ENCODE measurements at regions not wholly inside any gene's neighbourhood (a gene's known extent, or its start where the extent isn't known, plus 50 kb on each side); places are given as distances from the start of the nearest gene placed in this dataset.

- H3K36me3 Mint-ChIP-seq (ENCODE audit: insufficient read depth, unreplicated experiment) = no peaks in the 10 kb centered on the region
- POLR2A ChIA-PET = interaction anchor here (0.6 kb wide), 1 partner anchor 1519 kb away, joined by 3 read pairs; no protein-coding TSS in a partner anchor
- TF ChIP-seq, protein P1, sequence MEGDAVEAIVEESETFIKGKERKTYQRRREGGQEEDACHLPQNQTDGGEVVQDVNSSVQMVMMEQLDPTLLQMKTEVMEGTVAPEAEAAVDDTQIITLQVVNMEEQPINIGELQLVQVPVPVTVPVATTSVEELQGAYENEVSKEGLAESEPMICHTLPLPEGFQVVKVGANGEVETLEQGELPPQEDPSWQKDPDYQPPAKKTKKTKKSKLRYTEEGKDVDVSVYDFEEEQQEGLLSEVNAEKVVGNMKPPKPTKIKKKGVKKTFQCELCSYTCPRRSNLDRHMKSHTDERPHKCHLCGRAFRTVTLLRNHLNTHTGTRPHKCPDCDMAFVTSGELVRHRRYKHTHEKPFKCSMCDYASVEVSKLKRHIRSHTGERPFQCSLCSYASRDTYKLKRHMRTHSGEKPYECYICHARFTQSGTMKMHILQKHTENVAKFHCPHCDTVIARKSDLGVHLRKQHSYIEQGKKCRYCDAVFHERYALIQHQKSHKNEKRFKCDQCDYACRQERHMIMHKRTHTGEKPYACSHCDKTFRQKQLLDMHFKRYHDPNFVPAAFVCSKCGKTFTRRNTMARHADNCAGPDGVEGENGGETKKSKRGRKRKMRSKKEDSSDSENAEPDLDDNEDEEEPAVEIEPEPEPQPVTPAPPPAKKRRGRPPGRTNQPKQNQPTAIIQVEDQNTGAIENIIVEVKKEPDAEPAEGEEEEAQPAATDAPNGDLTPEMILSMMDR (IDR thresholded peaks at IDR 0.05; ENCODE audit: unreplicated experiment) = no peak
- BruUV-seq (replicated peaks) = no TSS peak
- peak overlapping the region; percentile 89 for H3K27ac Mint-ChIP-seq (ENCODE audit: low read depth, unreplicated experiment)
- CTCF ChIA-PET = interaction anchor here (0.6 kb wide), 1 partner anchor 1353 kb away, joined by 3 read pairs; no protein-coding TSS in a partner anchor
- H3K4me3 Mint-ChIP-seq (ENCODE audit: unreplicated experiment) = no peak overlapping the region
- no peaks in the 10 kb centered on the region for H3K27me3 Mint-ChIP-seq (ENCODE audit: insufficient read depth, unreplicated experiment)
- H3K9me3 Mint-ChIP-seq (ENCODE audit: unreplicated experiment) = no peaks in the 10 kb centered on the region
- H3K4me1 Mint-ChIP-seq (ENCODE audit: insufficient read depth, unreplicated experiment) = peaks cover 9% of the 10 kb centered on the region
- intact Hi-C loops (cut with micrococcal nuclease) = no loop called here
- peak; percentile 89 for DNase-seq (ENCODE audit: unreplicated experiment)
These were observed 197.2 kb downstream of the GRXCR1 start for GRCh38 chr4:43089730-43090129.

DNA sequence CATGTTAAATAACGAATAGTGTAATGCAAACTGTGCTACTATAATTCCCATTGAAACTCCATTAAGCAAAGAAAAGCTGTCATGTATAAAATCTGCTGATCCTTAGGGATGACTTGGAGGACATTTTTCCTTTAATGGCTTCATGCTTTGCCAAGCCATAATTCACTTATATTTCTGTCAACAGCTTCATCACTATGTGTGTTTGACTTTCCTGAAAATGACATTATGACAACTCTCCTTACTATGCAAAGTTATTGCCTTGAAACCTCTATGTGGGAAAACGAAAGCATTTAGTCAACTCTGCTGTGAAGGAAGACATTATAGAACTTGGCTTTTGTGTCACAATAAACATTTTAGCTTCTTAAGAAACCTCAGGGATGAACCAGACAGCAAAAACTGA lies 210.5 kb downstream of the GRXCR1 start:
- H3K4me3 Mint-ChIP-seq (ENCODE audit: unreplicated experiment) = no peak overlapping the region
- BruUV-seq (replicated peaks) = no TSS peak
- no peak overlapping the region for H3K27ac Mint-ChIP-seq (ENCODE audit: low read depth, unreplicated experiment)
- H3K4me1 Mint-ChIP-seq (ENCODE audit: insufficient read depth, unreplicated experiment) = no peaks in the 10 kb centered on the region
- TF ChIP-seq, protein P1 (IDR thresholded peaks at IDR 0.05; ENCODE audit: unreplicated experiment) = no peak
- no peak for DNase-seq (ENCODE audit: unreplicated experiment)
- ChIA-PET CTCF (interaction anchor here (0.6 kb wide), 1 partner anchor 1178 kb away, joined by 3 read pairs; no protein-coding TSS in a partner anchor), POLR2A (no interaction called here)
- H3K9me3 Mint-ChIP-seq (ENCODE audit: unreplicated experiment) = no peaks in the 10 kb centered on the region
- H3K27me3 Mint-ChIP-seq (ENCODE audit: insufficient read depth, unreplicated experiment) = no peaks in the 10 kb centered on the region
- H3K36me3 Mint-ChIP-seq (ENCODE audit: insufficient read depth, unreplicated experiment) = no peaks in the 10 kb centered on the region
- intact Hi-C loops (cut with micrococcal nuclease) = no loop called here

GRCh38 chr4:43112139-43112538 lies 219.6 kb downstream of the GRXCR1 start:
- CTCF ChIA-PET = no interaction called here
- DNase-seq (ENCODE audit: unreplicated experiment) = no peak
- TF ChIP-seq, protein P1 (IDR thresholded peaks at IDR 0.05; ENCODE audit: unreplicated experiment) = no peak
- Mint-ChIP-seq H3K9me3 (ENCODE audit: unreplicated experiment) (no peaks in the 10 kb centered on the region), H3K27me3 (ENCODE audit: insufficient read depth, unreplicated experiment) (no peaks in the 10 kb centered on the region), H3K4me1 (ENCODE audit: insufficient read depth, unreplicated experiment) (no peaks in the 10 kb centered on the region), H3K36me3 (ENCODE audit: insufficient read depth, unreplicated experiment) (no peaks in the 10 kb centered on the region), H3K27ac (ENCODE audit: low read depth, unreplicated experiment) (no peak overlapping the region), H3K4me3 (ENCODE audit: unreplicated experiment) (no peak overlapping the region)
- BruUV-seq (replicated peaks) = no TSS peak
- POLR2A ChIA-PET = no interaction called here
- intact Hi-C loops (cut with micrococcal nuclease) = no loop called here

GRCh38 chr4:43113196-43113595 lies 220.7 kb downstream of the GRXCR1 start:
- no peak for DNase-seq (ENCODE audit: unreplicated experiment)
- Mint-ChIP-seq H3K27ac (ENCODE audit: low read depth, unreplicated experiment) (no peak overlapping the region), H3K4me3 (ENCODE audit: unreplicated experiment) (no peak overlapping the region), H3K9me3 (ENCODE audit: unreplicated experiment) (no peaks in the 10 kb centered on the region), H3K4me1 (ENCODE audit: insufficient read depth, unreplicated experiment) (no peaks in the 10 kb centered on the region), H3K27me3 (ENCODE audit: insufficient read depth, unreplicated experiment) (no peaks in the 10 kb centered on the region), H3K36me3 (ENCODE audit: insufficient read depth, unreplicated experiment) (no peaks in the 10 kb centered on the region)
- TF ChIP-seq, protein P1 (IDR thresholded peaks at IDR 0.05; ENCODE audit: unreplicated experiment) = no peak
- BruUV-seq (replicated peaks) = no TSS peak
- CTCF ChIA-PET = interaction anchor here (0.6 kb wide), 1 partner anchor 1209 kb away, joined by 4 read pairs; no protein-coding TSS in a partner anchor
- intact Hi-C loops (cut with micrococcal nuclease) = no loop called here
- POLR2A ChIA-PET = no interaction called here
